MM.1S (cell line): ENCODE measurements at regions not wholly inside any gene's neighbourhood (a gene's known extent, or its start where the extent isn't known, plus 50 kb on each side); places are given as distances from the start of the nearest gene placed in this dataset.

Source experiments
- DNase-seq: peaks from one replicate; pipeline ENCODE4 v3.0.0-alpha.2; 2015
- H2AFZ ChIP-seq: fragments of 300-600 bp; sonication (generic); 2 replicates; pipeline ENCODE4 v1.6.0; 2016; ENCODE audit warnings: antibody characterized with exemption, low read length
- H3F3A ChIP-seq: fragments of 300-600 bp; sonication (generic); 2 replicates; pipeline ENCODE4 v1.6.1; 2016; ENCODE audit warnings: mild to moderate bottlenecking, antibody characterized with exemption, low read length, moderate library complexity, mixed read lengths; ENCODE audit not compliant: insufficient read depth
- H3K27ac ChIP-seq: fragments of 300-600 bp; sonication (generic); 2 replicates; pipeline ENCODE4 v1.5.1; 2016; ENCODE audit warnings: mild to moderate bottlenecking, low read length
- H3K27me3 ChIP-seq: fragments of 300-600 bp; sonication (generic); replicated peaks from 2 replicates; pipeline ENCODE4 v1.6.0; 2016; ENCODE audit warnings: low read length; ENCODE audit not compliant: insufficient read depth
- H3K36me3 ChIP-seq: fragments of 300-600 bp; sonication (generic); replicated peaks from 2 replicates; pipeline ENCODE4 v1.6.1; 2016; ENCODE audit warnings: mild to moderate bottlenecking, low read length, mixed read lengths; ENCODE audit not compliant: insufficient read depth
- H3K4me1 ChIP-seq: fragments of 300-600 bp; sonication (generic); 2 replicates; pipeline ENCODE4 v1.6.1; 2016; ENCODE audit warnings: low read length, mixed read lengths
- H3K4me2 ChIP-seq: fragments of 300-600 bp; sonication (generic); 2 replicates; pipeline ENCODE4 v1.6.0; 2016; ENCODE audit warnings: low read depth, low read length
- H3K4me3 ChIP-seq: fragments of 300-600 bp; sonication (generic); 2 replicates; pipeline ENCODE4 v1.5.1; 2016; ENCODE audit warnings: low read length, mixed read lengths
- H3K79me2 ChIP-seq: fragments of 300-600 bp; sonication (generic); 2 replicates; pipeline ENCODE4 v1.6.1; 2016; ENCODE audit warnings: mixed run types, low read length, mixed read lengths
- H3K9ac ChIP-seq: fragments of 300-600 bp; sonication (generic); 2 replicates; pipeline ENCODE4 v1.6.1; 2016; ENCODE audit warnings: low read length, mixed read lengths
- H3K9me2 ChIP-seq: fragments of 300-600 bp; sonication (generic); replicated peaks from 2 replicates; pipeline ENCODE4 v1.6.1; 2016; ENCODE audit warnings: mild to moderate bottlenecking, low read length, mixed read lengths; ENCODE audit not compliant: insufficient read depth
- H3K9me3 ChIP-seq: fragments of 300-600 bp; sonication (generic); replicated peaks from 2 replicates; pipeline ENCODE4 v1.6.1; 2016; ENCODE audit warnings: mild to moderate bottlenecking, low read length, mixed read lengths; ENCODE audit not compliant: insufficient read depth
- H4K20me1 ChIP-seq: fragments of 300-600 bp; sonication (generic); 2 replicates; pipeline ENCODE4 v1.6.1; 2016; ENCODE audit warnings: mild to moderate bottlenecking, low read length, moderate library complexity, mixed read lengths; ENCODE audit not compliant: insufficient read depth
- CTCF ChIP-seq: fragments of 300-600 bp; sonication (generic); IDR thresholded peaks from 2 replicates; pipeline ENCODE4 v1.5.1; 2016; ENCODE audit warnings: antibody characterized with exemption, low read length, mixed read lengths
- EZH2 ChIP-seq: fragments of 300-600 bp; sonication (generic); optimal IDR thresholded peaks from 2 replicates; pipeline ENCODE3; 2017; ENCODE audit warnings: low read depth, mild to moderate bottlenecking, antibody characterized with exemption, low read length, mixed read lengths
- EZH2phosphoT487 ChIP-seq: fragments of 300-600 bp; sonication (generic); IDR thresholded peaks from 2 replicates; pipeline ENCODE4 v1.6.1; 2018; ENCODE audit warnings: antibody characterized with exemption, low read length

GRCh38 chr5:133708331-133708850, 96.0 kb upstream of the FSTL4 start:
- Histone ChIP-seq H3K4me2 (no peak overlapping the region), H2AFZ (no peak overlapping the region), H3K27me3 (no peaks in the 10 kb centered on the region), H4K20me1 (no peaks in the 10 kb centered on the region), H3F3A (no peaks in the 10 kb centered on the region), H3K36me3 (no peaks in the 10 kb centered on the region), H3K9ac (no peak overlapping the region), H3K79me2 (no peaks in the 10 kb centered on the region), H3K4me1 (no peaks in the 10 kb centered on the region), H3K9me2 (no peaks in the 10 kb centered on the region), H3K4me3 (no peak overlapping the region), H3K9me3 (no peaks in the 10 kb centered on the region), H3K27ac (no peak overlapping the region)
- TF ChIP-seq CTCF = no peak
- TF ChIP-seq EZH2phosphoT487 = no peak
- no peak for TF ChIP-seq EZH2
- DNase-seq = no peak

DNA sequence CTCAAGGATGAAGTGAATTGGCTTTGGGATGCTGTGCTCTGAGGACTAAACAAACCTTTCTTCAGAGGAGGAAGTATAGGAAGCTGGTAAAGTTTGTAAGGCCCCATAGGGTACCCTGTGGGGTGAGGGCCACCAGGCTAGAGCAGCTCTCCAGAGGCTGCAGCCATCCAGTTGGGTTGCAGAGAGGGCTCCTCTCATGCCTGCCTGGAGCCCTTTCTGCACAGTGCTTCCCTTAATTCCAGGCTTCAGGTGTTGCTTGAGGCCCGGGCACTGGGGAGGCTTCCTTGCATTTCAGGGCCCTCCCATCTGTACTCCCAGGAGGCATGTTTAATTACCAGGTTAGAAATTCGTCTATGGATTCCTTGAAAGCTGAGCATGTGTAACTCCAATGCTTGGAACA, 95.3 kb upstream of the FSTL4 start:
- no peaks in the 10 kb centered on the region for H4K20me1 ChIP-seq
- H3K9me2 ChIP-seq = no peaks in the 10 kb centered on the region
- no peak overlapping the region for H3K27ac ChIP-seq
- H3K4me2 ChIP-seq = no peak overlapping the region
- H2AFZ ChIP-seq = no peak overlapping the region
- no peak overlapping the region for H3K4me3 ChIP-seq
- DNase-seq = no peak
- no peaks in the 10 kb centered on the region for H3F3A ChIP-seq
- no peaks in the 10 kb centered on the region for H3K9me3 ChIP-seq
- no peaks in the 10 kb centered on the region for H3K36me3 ChIP-seq
- H3K79me2 ChIP-seq = no peaks in the 10 kb centered on the region
- TF ChIP-seq EZH2 (no peak), CTCF (no peak), EZH2phosphoT487 (no peak)
- no peaks in the 10 kb centered on the region for H3K27me3 ChIP-seq
- H3K9ac ChIP-seq = no peak overlapping the region
- no peaks in the 10 kb centered on the region for H3K4me1 ChIP-seq

DNA sequence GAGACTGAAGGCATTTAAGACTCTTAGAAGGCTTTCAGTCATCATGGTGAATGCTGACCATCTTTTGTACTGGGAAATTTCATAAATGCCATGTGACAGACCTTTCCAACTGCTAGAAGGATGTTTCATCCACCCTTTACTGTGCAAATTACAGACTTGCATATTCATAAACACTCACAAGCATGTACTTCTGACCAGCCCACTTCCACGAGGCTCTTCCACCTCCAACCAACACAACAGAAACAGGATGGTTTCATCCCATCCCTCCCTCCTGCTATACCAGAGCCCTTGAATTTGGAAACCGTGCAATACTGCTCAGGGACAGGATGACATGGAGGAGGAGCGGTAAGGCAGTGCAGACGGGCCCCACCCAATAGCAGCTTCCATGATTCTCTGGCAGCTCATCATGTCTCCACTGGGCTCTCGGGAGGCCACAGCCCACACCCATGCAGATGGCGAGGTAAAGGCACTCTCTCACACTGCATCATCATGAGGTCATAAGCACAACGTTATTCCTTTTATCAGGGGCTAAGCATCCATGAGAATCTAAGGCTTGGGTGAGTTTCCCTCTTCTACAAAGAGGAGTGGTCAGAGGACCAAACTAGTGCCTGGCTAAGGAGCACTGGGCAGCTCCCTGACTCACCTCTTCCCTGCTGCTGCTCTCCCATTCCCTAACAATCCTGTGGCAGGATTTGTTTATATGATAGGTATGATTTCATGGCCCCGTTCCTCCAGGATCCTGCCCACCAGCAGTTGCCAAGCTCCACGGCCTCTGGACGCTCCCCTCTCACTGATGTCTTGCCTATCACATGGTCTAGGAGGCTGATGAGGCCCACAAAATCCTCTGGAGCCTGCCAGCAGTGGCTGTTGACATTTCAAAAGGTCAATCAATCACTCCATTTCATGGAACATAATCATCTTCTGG, 94.4 kb upstream of the FSTL4 start:
- no peaks in the 10 kb centered on the region for H3K79me2 ChIP-seq
- no peaks in the 10 kb centered on the region for H3K36me3 ChIP-seq
- no peak overlapping the region for H3K27ac ChIP-seq
- H3K9me2 ChIP-seq = no peaks in the 10 kb centered on the region
- H2AFZ ChIP-seq = no peak overlapping the region
- H3K9ac ChIP-seq = no peak overlapping the region
- H3F3A ChIP-seq = no peaks in the 10 kb centered on the region
- H3K4me1 ChIP-seq = no peaks in the 10 kb centered on the region
- H4K20me1 ChIP-seq = no peaks in the 10 kb centered on the region
- no peaks in the 10 kb centered on the region for H3K27me3 ChIP-seq
- H3K9me3 ChIP-seq = no peaks in the 10 kb centered on the region
- TF ChIP-seq CTCF (no peak), EZH2 (no peak), EZH2phosphoT487 (no peak)
- no peak overlapping the region for H3K4me2 ChIP-seq
- no peak for DNase-seq
- no peak overlapping the region for H3K4me3 ChIP-seq
